GM13977 (cell line): ENCODE measurements at regions not wholly inside any gene's neighbourhood (a gene's known extent, or its start where the extent isn't known, plus 50 kb on each side); places are given as distances from the start of the nearest gene placed in this dataset.

Experiments
- DNase-seq: peaks from one replicate; pipeline ENCODE4 v3.0.0; 2012; ENCODE audit warnings: low spot score
- in situ Hi-C: fragments of 300-500 bp; cut with MboI; formaldehyde crosslinking; loops from one replicate; pipeline ENCODE4 v1.12.0; 2022; ENCODE audit warnings: low sequenced_read_pairs, low pct_unique_long_range_greater_than_20kb, mixed read lengths, inconsistent platforms; ENCODE audit not compliant: unreplicated experiment
- TF ChIP-seq, protein P1 (sequence below): IDR thresholded peaks from 2 replicates; pipeline ENCODE4 v1.5.1; 2012; ENCODE audit warnings: mild to moderate bottlenecking, control low read depth; ENCODE audit not compliant: insufficient read depth; ENCODE audit errors: extremely low read depth, missing control alignments

DNA sequence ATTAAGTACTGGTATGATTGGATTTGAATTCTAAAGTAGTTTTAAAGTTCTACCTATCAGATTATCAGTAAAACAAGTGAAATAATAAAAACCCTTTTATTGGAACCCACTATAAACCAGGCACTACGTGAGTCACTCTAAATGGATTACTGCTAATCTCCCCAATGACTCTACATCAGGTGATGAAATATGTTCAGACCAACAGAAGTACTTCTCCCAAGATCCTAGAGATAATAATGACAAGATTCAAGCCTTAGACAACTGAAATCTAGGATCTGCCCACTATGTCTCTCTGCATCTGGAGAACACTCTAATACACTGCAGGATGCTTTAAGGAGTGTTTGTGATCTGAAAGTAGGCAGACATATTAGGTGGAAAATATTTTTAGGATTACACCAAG lies 652.1 kb upstream of the CHORDC1 start:
- no peak for DNase-seq
- TF ChIP-seq, protein P1, sequence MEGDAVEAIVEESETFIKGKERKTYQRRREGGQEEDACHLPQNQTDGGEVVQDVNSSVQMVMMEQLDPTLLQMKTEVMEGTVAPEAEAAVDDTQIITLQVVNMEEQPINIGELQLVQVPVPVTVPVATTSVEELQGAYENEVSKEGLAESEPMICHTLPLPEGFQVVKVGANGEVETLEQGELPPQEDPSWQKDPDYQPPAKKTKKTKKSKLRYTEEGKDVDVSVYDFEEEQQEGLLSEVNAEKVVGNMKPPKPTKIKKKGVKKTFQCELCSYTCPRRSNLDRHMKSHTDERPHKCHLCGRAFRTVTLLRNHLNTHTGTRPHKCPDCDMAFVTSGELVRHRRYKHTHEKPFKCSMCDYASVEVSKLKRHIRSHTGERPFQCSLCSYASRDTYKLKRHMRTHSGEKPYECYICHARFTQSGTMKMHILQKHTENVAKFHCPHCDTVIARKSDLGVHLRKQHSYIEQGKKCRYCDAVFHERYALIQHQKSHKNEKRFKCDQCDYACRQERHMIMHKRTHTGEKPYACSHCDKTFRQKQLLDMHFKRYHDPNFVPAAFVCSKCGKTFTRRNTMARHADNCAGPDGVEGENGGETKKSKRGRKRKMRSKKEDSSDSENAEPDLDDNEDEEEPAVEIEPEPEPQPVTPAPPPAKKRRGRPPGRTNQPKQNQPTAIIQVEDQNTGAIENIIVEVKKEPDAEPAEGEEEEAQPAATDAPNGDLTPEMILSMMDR: no peak
- in situ Hi-C loops: no loop called here

DNA sequence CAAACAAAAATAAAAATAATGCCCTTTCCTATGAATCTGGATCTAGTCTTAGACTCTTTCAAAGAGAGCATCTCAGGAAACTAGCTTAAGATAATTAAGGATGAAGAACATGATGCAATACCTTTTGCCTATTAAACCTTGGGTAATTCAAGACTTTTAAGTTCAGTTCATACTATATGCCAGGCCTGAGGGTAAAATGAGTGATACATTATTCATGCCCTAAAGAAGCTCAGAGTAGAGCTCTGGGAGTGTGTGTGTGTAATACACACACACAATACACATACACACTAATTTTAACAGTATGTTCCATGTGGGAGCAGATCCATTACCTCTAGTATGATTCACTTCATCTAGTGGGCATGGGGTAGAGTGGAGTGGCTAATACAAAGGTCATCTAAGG lies 651.4 kb upstream of the CHORDC1 start:
- DNase-seq: no peak
- in situ Hi-C loops: no loop called here
- TF ChIP-seq, protein P1: no peak

DNA sequence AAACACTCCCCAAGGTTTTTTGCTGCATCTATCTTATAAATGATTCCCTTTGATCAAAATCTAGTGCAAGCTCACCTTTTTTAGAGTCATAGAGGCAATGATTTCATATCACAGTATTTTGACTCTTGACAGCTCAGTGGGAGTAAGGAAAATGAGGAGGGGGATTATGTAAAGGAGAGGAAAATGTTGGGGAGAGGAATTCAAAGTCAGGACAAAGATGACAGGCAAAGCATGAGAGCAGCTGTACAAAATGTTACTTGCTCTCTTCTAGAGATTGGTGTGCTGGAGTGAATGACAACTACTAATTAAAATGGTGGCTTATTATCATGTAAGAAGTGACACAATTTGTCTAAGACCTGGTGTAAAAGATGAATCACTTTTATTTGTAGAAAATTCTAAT lies 644.6 kb upstream of the CHORDC1 start:
- in situ Hi-C loops: no loop called here

DNA sequence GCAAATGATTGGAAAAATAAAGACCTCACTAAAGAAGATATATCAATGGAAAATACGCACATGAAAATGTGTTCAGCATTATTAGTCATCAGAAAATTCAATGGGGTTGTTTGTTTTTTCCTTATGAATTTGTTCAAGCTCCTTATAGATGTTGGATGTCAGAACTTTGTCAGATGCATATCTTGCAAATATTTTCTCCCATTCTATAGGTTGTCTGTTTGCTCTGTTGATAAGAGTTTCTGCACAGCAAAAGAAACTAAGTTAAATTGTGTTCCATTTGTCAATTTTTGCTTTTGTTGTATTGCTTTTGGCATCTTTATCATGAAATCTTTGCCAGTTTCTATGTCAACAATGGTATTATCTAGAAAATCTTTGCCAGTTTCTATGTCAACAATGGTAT lies 633.9 kb upstream of the CHORDC1 start:
- in situ Hi-C loops: no loop called here
- DNase-seq: no peak

More for the DNA sequence above, 644.6 kb upstream of the CHORDC1 start:
- TF ChIP-seq, protein P1: no peak
- DNase-seq: no peak

DNA sequence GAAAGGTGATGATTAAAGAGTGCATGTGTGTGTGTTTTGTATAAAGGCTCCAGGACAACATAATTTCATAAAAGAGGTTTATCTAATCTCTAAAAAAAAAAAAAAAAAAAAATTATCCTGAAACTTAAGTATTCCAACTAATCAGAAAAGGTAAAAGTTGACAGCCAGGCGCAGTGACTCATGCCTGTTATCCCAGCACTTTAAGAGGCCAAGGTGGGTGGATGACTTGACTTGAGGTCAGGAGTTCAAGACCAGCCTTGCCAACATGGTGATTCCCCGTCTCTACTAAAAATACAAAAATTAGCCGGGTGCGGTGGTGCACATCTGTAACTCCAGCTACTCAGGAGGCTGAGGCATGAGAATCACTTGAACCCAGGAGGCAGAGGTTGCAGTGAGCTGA lies 632.7 kb upstream of the CHORDC1 start:
- in situ Hi-C loops: no loop called here
- DNase-seq: no peak
- TF ChIP-seq, protein P1: no peak

More for the DNA sequence above, 633.9 kb upstream of the CHORDC1 start:
- TF ChIP-seq, protein P1: no peak

DNA sequence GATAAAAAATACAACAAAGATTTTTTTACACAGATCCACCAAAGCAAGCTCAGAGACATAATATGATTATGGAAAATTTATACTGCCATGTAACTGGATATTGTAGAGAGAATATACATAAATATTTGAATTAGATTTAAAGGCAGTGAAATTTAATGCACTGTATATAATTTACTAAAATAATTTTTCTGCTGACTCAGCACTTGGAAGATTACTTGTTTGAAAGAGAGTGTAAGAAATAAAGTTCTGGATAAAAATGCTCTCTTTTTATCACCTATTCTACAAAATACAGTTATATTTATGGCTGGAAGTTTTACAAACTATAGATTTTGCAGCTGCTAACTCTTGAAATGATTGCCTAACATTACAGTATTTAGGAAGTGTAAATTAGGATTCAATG lies 628.3 kb upstream of the CHORDC1 start:
- in situ Hi-C loops: no loop called here
- TF ChIP-seq, protein P1: no peak
- DNase-seq: no peak

DNA sequence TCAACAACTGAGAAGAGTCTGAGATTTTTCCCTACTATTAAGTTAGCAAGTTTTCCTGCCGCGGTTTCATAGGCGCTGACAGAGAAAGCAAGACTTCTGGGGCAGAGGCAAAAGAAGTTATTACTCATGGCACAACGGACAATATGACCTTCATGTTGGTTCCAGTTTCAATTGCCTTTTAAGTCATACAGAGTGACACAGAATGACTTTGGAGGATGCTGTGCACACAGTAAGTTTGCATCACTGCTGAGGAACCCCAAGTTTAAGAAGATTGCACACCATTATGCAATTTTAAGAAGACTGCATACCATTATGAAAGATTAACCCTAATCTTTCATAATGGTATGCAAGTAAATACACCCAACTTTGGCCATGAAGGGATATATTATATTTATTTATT lies 626.5 kb upstream of the CHORDC1 start:
- TF ChIP-seq, protein P1: no peak
- in situ Hi-C loops: no loop called here
- no peak for DNase-seq
